ENCODE measurements at regions not wholly inside any gene's neighbourhood (a gene's known extent, or its start where the extent isn't known, plus 50 kb on each side); places are given as distances from the start of the nearest gene placed in this dataset.

- TF ChIP-seq EZH2phosphoT487 (IDR thresholded peaks at IDR 0.05; ENCODE audit: insufficient read depth, low read depth), result no peak
- no peak for TF ChIP-seq EZH2 (IDR thresholded peaks at IDR 0.05; ENCODE audit: insufficient read depth, poor library complexity, severe bottlenecking)
Observed at GRCh38 chr1:56400526-56400925, 178.8 kb downstream of the PLPP3 start.
